H1 (cell line): ENCODE measurements at regions not wholly inside any gene's neighbourhood (a gene's known extent, or its start where the extent isn't known, plus 50 kb on each side); places are given as distances from the start of the nearest gene placed in this dataset.

Experiments used
- CHD7 ChIP-seq: fragments of 300-600 bp; sonication (generic); IDR thresholded peaks from 2 replicates; pipeline ENCODE4 v1.7.1; 2012; ENCODE audit warnings: low read length, moderate library complexity, mild to moderate bottlenecking, inconsistent platforms; ENCODE audit not compliant: insufficient replicate concordance

GRCh38 chr13:27855381-27855780 is 63.1 kb downstream of the GSX1 start (continued):
- TF ChIP-seq CHD7, result no peak
